Loucy (cell line): ENCODE measurements at regions not wholly inside any gene's neighbourhood (a gene's known extent, or its start where the extent isn't known, plus 50 kb on each side); places are given as distances from the start of the nearest gene placed in this dataset.

Experiments used
- EZH2phosphoT487 ChIP-seq: fragments of 200-600 bp; IDR thresholded peaks from 2 replicates; pipeline ENCODE4 v1.6.1; 2018; ENCODE audit warnings: antibody characterized with exemption, mild to moderate bottlenecking, moderate library complexity, borderline replicate concordance
- TF ChIP-seq, protein P1 (sequence below): fragments of 200-600 bp; sonication (generic); conservative IDR thresholded peaks from 2 replicates; pipeline ENCODE4 v1.5.1; 2014; ENCODE audit warnings: mild to moderate bottlenecking, antibody characterized with exemption, low read length

DNA sequence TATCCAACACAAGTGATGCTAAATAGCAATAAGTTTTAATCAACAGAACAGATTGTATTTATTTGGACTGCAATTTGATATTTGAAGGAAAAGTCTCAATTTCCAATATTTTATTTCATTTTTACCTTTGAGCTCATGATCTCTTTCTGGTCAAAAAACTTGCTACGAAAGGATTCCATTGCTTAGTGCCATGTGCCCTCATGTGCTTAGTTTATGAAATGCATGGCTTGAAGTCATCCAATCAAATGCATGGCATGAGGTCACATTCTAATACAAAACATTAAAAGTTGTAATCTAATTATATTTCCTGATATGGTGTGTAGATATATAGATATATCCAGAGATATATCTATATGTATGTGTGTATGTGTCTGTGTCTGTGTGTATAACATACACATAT is 321.2 kb upstream of the ADGRB3 start:
- TF ChIP-seq, protein P1, sequence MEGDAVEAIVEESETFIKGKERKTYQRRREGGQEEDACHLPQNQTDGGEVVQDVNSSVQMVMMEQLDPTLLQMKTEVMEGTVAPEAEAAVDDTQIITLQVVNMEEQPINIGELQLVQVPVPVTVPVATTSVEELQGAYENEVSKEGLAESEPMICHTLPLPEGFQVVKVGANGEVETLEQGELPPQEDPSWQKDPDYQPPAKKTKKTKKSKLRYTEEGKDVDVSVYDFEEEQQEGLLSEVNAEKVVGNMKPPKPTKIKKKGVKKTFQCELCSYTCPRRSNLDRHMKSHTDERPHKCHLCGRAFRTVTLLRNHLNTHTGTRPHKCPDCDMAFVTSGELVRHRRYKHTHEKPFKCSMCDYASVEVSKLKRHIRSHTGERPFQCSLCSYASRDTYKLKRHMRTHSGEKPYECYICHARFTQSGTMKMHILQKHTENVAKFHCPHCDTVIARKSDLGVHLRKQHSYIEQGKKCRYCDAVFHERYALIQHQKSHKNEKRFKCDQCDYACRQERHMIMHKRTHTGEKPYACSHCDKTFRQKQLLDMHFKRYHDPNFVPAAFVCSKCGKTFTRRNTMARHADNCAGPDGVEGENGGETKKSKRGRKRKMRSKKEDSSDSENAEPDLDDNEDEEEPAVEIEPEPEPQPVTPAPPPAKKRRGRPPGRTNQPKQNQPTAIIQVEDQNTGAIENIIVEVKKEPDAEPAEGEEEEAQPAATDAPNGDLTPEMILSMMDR, result no peak
- TF ChIP-seq EZH2phosphoT487, result no peak
